HG03565 (cell line): ENCODE measurements at regions not wholly inside any gene's neighbourhood (a gene's known extent, or its start where the extent isn't known, plus 50 kb on each side); places are given as distances from the start of the nearest gene placed in this dataset.
"Not testable (repeated sequence)": the region's sequence is repeated elsewhere in the genome, so short reads cannot be mapped to it uniquely, and the experiment has no call there.

ENCODE experiments used
- ATAC-seq: cut with Tn5 transposase; IDR thresholded peaks from one replicate; pipeline ENCODE4 v1.9.1; 2021; ENCODE audit warnings: mild to moderate bottlenecking, moderate library complexity; ENCODE audit not compliant: unreplicated experiment

DNA sequence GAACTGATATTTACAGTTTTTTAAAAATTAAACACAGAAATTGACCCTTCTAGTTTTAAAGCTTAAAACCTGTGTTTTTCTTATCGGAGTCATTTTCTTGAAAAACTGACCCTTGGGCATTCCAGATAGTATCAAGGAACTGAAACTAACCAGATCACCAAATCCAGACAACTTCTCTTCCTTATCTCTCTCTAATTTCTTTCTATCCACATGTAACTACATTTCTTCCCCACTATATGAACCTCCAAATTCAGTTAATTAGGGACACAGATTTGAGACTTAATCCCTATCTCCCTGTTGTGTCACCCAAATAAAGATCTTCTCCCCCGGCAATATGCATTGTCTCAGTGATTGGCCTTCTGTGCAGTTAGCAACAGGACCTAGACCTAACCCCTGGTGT, 1643.0 kb upstream of the CDH6 start:
- no peak for ATAC-seq

DNA sequence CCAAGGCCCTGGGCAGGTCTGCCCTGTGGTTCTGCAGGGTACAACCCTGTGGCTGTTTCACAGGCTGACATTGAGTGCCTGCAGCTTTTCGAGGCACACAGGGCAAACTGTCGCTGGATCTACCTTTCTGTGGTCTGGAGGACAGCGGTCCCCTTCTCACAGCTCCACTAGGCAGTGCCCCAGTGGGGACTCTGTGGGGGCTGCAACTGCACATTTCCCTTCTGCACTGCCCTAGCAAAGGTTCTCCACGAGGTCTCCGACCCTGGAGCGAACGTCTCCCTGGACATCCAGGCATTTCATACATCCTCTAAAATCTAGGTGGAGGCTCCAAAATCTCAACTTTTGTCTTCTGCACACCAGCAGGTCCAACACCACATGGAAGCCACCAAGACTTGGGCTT, 1645.2 kb upstream of the CDH6 start:
- ATAC-seq, result no peak

DNA sequence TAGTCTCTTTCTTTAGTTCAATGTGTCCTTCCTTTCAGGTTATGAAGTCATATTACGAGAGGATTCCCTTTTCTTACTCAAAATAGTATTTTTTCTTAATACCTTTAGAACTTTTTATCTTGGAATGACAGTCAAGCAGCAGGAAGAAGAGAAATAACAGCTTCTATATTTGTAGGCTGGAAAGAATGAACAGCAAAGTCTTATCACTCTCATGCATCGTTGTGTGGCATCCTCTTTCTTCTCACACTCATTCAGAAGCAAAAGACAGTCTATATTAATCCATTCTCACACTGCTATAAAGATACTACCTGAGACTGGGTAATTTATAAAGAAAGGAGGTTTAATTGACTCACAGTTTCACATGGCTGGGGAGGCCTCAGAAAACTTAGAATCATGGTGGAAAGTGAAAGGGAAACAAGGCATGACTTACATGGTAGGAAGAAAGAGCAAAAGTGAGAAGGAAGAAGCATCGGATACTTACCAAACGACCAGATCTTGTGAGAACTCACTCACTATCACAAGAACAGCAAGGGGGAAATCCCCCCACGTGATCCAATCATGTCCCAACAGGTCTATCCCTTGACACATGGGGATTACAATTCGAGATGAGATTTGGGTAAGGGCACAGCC, 1646.1 kb upstream of the CDH6 start:
- ATAC-seq, result no peak

DNA sequence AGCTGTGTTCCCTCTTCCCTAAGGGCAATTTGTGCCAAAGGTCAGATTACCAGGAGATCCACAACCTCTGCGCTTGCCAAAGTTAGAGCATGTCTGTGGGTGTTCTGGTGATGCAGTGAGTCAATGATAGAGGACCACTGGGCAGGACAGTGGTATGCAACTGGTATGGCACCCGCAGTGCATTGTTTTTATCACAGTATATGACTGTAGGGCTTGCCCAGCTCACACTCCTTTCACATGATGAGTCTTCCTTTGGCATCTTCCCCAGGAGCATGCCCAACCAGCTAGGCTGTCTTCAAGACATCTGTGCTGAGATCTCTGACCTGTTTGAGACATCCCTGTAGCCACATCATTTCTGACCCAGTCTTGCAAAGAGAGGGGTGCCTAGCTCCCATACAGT, 1650.0 kb upstream of the CDH6 start:
- no peak for ATAC-seq

DNA sequence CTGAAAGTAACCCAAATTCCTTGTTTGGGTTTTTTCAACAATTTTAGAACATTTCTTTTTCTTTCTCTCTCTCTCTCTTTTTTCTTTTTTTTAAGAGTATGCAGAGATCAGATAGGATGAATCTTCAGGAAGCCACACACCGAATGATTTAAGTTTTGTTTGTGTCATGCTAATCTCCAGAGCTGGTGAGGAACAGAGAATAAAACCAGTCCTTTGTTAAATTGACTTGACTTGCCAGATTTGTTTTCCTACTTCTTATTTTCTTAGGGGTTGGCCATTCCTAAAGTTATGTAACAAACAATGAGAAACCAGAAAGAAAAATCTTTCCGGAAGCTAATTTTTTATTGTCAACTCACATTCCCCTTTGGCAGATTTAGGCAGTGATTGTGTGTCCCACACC, 1669.3 kb upstream of the CDH6 start:
- no peak for ATAC-seq

DNA sequence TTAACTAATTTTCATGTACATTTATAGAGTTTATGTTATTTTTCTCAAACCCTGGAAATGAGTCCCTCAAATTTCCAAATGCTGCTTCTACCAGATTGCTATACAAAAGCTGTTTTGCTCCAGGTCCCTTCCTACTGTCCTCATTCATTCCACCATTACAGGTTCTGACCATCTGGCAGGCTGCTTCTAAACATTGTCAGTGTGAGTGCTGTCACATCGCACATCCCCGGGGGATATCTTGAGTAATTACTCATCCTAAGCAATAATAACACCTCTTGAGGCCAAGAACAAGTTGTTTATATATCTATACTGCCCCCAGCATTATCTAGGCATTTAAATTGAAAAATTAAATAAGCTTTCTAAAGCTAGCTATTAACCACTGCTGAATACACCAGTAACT, 1675.3 kb upstream of the CDH6 start:
- no peak for ATAC-seq

DNA sequence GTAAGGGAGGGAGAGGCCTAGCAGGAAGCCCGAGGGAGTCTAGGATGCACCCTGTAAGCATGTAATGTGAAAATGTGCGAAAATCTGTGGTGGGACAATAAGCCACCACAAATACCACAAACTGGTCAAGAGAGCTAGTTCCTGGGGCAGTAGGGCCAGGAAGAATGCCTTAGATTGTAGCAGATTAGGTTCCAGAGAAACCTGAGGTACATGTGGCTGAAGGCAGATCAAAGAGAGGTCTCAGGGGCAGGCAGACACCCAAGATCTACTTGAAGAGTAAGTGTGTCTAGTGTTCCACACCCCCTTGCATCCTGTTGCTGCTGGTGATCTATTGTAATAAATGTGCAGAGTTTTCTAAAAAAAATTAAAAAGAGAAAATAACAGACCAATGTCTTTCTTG, 1677.3 kb upstream of the CDH6 start:
- no peak for ATAC-seq

DNA sequence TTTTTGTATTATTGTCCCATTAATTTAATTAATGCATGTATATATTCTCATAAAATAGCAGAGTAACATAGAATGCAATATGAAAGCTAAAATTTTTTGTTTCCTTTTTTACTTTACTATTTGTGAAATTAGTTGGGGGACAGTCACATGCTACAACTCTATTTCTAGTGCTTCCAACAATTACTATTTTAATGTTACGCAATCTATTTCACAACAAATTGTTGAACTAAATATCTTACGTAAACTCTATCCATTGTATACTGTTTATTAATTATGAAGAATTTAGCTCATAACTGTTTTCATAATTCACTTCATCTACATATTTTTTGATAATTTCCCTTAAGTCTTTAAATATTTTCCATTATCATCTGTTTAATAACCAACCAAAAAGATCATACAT, 1685.4 kb upstream of the CDH6 start:
- ATAC-seq, result no peak

DNA sequence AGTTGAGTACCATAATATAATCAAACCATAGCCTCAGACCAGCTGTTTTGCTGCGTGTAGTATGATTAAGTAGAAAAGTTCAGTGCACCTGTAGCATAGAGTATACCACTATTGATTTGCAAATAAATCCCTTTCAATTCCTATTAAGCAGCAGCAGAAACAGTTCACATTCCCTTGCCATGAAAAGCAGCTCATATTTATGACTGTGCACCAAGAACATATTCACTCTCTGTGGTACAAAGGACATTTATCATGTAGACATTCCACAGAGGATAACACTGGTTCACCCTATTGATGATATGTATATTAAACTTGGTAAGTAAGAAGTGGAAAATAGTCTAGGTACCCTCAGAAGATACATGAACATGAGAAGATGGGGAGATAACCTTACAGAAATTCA, 1689.1 kb upstream of the CDH6 start:
- no peak for ATAC-seq

DNA sequence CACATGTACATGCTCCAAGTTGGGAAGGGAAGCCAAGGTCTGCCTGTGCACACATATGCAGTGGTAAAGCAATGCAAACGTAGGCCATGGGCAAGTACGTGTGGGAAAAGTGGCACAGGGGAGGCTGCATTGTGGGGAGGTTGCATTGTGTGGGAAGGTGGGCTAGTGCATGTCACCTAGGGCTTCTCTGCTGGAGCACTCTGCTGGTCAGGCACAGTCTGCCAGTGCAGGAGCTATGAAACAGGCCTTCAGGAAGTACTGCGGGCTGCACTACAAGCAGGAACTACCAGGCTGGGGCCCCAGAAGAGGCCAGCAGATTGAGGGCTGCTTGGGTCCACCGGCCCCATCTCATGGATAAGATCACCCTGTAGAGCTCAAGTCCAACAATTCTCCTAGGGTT, 1694.6 kb upstream of the CDH6 start:
- ATAC-seq, result no peak

DNA sequence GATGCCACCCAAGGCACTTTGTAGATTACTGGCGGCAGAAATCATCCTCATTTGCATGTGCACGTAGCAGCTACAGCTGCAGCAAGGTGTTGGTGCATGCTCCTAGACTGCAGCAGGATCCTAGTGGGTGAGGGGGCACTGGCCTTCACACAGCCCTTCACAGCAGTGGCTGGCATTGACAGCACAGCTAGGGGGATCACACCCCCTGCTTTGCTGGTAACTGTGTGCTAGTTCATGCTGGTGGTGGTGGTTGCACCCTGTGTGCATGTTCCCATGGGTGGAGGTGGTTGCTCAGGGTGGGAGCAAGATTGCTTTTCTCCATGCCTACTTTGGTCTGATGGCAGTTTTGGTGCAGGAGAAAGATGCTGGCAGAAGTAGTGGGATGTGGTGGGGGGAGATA, 1695.1 kb upstream of the CDH6 start:
- no peak for ATAC-seq

DNA sequence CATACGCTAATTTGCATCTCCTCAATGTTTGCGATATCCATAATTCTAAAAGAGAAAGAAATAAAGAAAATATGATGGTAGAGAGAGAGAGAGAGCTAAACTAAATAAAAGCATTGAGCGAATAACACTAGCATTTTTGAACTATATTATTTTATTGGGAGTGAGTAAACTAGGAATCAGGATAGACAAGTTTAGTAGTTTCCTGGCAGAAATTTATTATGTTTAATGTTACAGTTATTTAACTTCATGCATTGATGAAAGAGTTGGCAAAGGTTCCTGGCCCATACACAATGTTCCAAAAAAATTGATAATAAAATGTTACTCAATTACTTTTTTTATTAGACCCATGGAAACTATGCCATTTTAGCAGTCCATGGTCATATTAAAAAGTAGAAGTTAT, 1708.2 kb upstream of the CDH6 start:
- no peak for ATAC-seq

DNA sequence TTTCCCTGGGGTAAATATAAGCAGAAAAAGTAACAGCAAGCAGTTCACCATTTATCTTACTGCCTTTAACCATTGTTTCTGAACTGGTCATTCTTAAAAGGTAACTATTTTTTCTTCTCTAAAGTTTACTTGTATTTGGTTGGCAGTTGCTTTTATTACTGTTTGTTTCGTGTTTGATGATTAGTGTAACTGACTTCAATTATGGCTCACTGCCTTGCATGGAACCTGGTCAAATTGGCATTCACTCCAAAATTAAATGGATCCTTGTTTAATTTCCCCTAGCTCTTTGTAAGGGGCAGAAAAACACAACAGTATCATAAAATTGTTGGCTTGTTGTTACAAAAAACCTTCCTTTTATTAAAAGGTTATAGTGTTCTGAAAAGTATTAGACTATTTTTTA, 1723.9 kb upstream of the CDH6 start:
- ATAC-seq, result no peak

DNA sequence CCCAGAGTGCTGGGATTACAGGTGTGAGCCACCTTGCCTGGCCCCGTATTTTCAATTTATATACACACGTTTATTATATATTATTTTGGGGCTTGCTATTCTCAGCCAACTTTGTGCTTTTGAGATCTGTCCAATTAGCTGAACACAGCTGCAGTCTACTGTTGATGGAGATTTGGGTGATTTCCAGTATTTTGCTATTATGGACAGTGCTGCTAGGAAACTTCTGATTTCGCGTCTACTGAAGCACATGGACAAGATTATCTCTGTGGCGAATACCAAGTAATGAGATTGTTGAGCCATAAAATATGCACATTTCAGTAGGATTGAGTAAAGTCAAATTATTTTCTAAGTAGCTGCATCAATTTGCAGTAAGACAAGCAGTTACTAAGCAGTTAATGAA, 1731.2 kb upstream of the CDH6 start:
- no peak for ATAC-seq

DNA sequence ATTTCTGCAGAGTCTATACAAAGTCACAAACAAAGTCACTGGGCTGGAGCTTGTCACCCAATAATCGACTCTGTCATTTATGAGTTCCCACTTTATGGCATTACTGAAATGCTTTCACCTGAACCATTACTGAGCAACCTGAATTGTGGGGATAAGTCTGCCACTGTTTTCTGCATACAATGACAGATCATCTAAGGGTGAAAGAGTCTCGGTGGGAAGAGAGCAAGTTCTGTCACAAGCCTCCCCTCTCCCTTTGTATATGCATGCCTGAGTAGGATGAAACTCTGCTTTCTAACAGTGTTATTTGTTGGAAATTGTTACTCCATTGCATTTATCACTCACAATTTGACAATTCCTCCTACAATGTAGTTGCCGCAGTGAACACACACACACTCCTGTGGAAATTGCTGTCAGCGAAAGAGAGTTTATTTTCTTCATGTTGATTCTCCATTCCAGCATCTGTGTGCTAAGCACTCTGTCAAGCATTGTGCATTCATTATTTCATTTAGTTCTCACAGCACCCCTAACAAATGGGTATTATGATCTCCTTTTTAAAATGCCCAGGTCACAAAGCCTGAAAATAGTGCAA, 1732.4 kb upstream of the CDH6 start:
- no peak for ATAC-seq

DNA sequence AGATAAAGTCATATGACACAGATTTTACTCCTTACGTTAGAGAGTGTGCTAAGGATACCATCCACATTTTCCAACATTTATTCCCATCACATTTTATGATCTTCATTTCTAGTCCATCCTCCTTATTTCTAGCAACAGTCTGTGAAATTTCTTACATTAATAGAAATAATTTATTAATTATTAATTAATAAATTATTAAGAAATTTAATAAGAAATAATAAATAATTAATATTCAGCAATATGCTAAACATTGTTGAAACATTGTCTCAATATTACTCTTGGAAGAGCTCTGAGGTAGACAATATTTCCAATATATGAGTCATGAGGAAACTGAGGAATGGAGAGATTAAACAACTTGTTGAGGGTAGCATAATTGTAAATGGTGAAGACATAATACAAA, 1742.5 kb upstream of the CDH6 start:
- not testable (repeated sequence) for ATAC-seq

DNA sequence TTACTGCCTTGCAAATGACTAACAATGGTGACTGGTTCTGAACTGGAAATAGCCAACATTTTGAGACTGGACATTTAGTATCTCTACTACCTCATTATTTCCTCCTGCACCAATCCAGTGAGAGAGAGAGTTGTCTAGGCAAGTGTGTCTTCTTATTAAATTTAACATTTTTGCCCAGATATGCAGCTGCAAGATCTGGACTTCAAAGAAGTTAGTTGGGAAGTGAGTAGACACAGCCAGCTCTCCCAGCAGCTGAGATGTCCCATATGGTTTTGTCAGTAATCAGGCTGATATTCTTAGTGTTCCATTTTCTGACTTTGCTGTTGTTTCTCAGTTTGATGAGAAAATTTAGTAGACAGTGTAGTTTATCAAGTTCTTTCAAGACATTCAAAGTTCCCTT, 1778.8 kb upstream of the CDH6 start:
- ATAC-seq, result no peak

DNA sequence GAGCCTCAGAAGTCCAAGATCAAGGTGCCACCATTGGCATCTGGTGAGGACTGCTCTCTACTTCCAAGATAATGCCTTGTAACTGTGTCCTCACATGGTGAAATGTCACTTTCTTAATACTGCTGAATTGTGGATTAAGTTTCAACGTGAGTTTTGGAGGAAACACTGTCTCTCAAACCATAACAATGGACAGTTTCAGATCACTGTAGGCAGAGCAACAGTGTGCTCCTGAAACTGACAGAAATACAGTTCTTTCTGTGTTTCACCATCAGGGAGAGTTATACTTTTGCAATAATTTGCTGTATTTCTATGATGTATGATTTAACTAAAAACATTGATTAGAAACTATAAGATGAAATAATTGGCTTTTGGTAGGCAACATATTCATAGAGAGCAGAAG, 1780.5 kb upstream of the CDH6 start:
- ATAC-seq, result no peak

DNA sequence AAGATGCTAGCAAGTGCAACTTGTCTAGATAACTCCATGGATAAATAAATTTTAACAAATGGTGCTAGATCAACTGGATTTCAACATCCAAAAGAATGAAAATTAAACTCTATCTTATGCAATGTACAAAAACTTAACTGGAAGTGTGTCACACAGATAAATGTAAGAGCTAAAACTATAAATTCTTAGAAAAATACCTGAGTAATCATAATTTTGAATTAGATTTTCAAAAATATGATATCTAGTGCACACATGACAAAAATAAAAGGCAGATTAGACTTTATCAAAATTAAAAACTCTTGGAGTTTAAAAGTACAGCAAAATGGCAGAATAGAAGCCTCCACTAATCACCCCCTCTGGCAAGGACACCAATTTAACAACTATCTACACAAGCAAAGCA, 1791.2 kb upstream of the CDH6 start:
- ATAC-seq, result no peak

DNA sequence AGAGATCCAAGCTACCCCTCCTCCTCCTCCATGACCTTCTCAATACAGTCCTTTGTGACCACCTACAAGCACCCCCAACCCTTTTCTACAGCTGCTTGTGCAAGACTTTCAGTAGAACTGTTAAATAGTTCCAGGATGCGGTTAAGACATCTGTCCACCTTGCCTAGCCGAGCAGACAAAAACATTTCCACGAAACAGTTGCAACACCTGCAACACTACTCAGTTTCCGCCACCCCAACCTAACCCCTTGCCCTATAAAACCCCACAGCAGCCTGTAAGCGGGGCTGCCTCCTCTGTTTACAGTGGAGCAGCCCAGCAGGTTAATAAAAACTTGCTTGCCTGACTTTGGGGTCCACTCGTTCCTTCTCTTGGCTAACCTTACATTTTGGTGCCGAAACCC, 1803.5 kb upstream of the CDH6 start:
- ATAC-seq, result no peak

DNA sequence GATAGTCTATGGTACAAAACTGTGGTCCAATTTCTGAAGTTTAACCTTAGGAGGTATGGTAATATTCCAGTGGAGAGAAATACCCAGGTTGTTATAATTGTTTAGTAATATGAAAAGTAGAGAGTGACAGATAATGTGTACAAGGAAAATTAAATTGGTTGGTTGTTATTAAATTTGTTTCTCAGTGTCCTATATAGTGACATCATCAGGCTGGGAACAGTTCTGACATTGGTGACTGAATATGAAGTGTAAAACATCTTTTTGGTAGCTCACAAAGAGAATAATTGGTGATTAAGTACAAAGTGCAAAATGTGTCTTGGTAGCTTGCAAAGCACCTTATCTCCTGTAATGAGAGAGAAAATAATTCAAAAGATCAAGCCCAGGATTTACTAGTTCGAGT, 1806.1 kb upstream of the CDH6 start:
- ATAC-seq, result no peak

DNA sequence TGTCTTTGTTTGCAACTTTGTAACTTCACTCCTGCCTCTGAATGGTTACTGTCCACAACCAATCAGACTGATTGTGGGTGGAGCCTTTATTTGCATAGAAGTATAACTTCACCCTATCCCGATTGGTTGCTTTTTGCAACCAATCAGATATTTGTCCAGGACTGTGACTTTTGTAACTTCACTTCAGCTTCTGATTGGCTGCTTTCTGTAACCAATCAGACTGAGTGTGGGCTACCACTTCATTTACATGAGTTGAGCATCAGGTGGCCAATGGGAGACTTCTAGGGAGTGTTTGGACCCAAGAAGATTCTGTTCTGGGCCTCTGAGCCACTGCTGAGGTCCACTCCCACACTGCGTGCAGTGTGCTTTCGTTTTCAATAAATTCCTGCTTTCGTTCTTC, 1810.7 kb upstream of the CDH6 start:
- no peak for ATAC-seq

DNA sequence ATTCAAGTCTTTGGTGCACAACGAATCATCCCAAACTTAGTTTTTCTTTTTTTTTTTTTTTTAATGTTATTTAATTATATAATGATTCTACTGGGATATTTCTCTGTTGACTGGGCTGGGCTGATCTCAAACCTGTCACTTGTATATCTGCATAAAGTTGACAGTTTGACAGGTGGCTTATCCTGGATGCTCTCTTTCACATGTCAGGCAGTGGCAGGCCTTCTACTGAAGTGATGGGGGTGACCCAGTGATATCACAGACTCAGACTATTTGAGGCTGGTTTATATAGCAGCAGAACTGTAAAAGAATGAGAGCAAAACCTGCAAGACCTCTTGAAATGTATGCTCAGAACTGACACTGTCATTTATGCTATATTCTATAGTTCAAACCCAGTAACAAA, 1813.5 kb upstream of the CDH6 start:
- no peak for ATAC-seq
